Ascending aorta (tissue), 2 donors: ENCODE measurements at regions not wholly inside any gene's neighbourhood (a gene's known extent, or its start where the extent isn't known, plus 50 kb on each side); places are given as distances from the start of the nearest gene placed in this dataset.

Experiments
- DNase-seq, 2 donors: peaks; one replicate each; pipeline ENCODE4 v3.0.0-alpha.2; 2019; ENCODE audit warnings: low spot score in 2 of 2
- H3K27ac ChIP-seq, 2 donors: fragments of 200-600 bp; sonication (generic); one replicate each; pipeline ENCODE4 v1.5.1; 2016 to 2017; ENCODE audit warnings: mild to moderate bottlenecking in 1 of 2
- H3K27me3 ChIP-seq: fragments of 200-600 bp; sonication (generic); one replicate; pipeline ENCODE4 v1.5.1; 2017
- H3K36me3 ChIP-seq, 2 donors: fragments of 200-600 bp; sonication (generic); one replicate each; pipeline ENCODE4 v1.5.1; 2016
- H3K4me1 ChIP-seq, 2 donors: fragments of 200-600 bp; sonication (generic); one replicate each; pipeline ENCODE4 v1.5.1; 2016 to 2017; ENCODE audit warnings: mild to moderate bottlenecking in 1 of 2
- H3K4me3 ChIP-seq, 2 donors: fragments of 200-600 bp; sonication (generic); one replicate each; pipeline ENCODE4 v1.5.1; 2016 to 2017; ENCODE audit warnings: mild to moderate bottlenecking in 1 of 2
- H3K9me3 ChIP-seq, 2 donors: fragments of 200-600 bp; sonication (generic); one replicate each; pipeline ENCODE4 v1.5.1; 2016
- CTCF ChIP-seq, 3 experiments: fragments of 200-600 bp in 2 of 3; fragments of 450-650 bp in 1 of 3; sonication (generic) in 2 of 3; IDR thresholded peaks; one replicate each; pipeline ENCODE4 v1.5.1; 2016 to 2019; ENCODE audit warnings: antibody characterized with exemption in 3 of 3, mild to moderate bottlenecking in 1 of 3, moderate library complexity in 1 of 3
- intact Hi-C: fragments of 100-400 bp; cut with DNase I; formaldehyde crosslinking; loops from one replicate; pipeline ENCODE4 v1.15.1; 2023

- no peaks in the 10 kb centered on the region for H3K27me3 ChIP-seq
- intact Hi-C loops = no loop called here
- H3K4me1 ChIP-seq = no peaks in the 10 kb centered on the region
- H3K4me3 ChIP-seq = no peak overlapping the region
- no peak overlapping the region for H3K27ac ChIP-seq
- no peaks in the 10 kb centered on the region for H3K36me3 ChIP-seq
- H3K9me3 ChIP-seq = no peaks in the 10 kb centered on the region
- no peak for TF ChIP-seq CTCF (IDR thresholded peaks at IDR 0.05)
- no peak for DNase-seq
Measured at GRCh38 chr9:71279151-71279739, 157.8 kb upstream of the TRPM3 start.

GRCh38 chr9:71273613-71274012 is 152.2 kb upstream of the TRPM3 start:
- DNase-seq = no peak
- Histone ChIP-seq H3K27ac (no peak overlapping the region), H3K4me3 (no peak overlapping the region), H3K27me3 (no peaks in the 10 kb centered on the region), H3K4me1 (no peaks in the 10 kb centered on the region), H3K9me3 (no peaks in the 10 kb centered on the region), H3K36me3 (no peaks in the 10 kb centered on the region)
- intact Hi-C loops = no loop called here
- TF ChIP-seq CTCF (IDR thresholded peaks at IDR 0.05) = no peak

- no peak for DNase-seq
- TF ChIP-seq CTCF (IDR thresholded peaks at IDR 0.05) = no peak
- intact Hi-C loops = no loop called here
Measured at GRCh38 chr9:71271602-71272001, 150.2 kb upstream of the TRPM3 start.

GRCh38 chr9:71270554-71270953 is 149.1 kb upstream of the TRPM3 start:
- TF ChIP-seq CTCF (IDR thresholded peaks at IDR 0.05) = no peak
- no peak overlapping the region for H3K4me3 ChIP-seq
- no peaks in the 10 kb centered on the region for H3K9me3 ChIP-seq
- H3K27ac ChIP-seq = no peak overlapping the region
- no peaks in the 10 kb centered on the region for H3K4me1 ChIP-seq
- no peak for DNase-seq
- H3K27me3 ChIP-seq = no peaks in the 10 kb centered on the region
- H3K36me3 ChIP-seq = no peaks in the 10 kb centered on the region
- intact Hi-C loops = no loop called here

More at GRCh38 chr9:71271602-71272001, 150.2 kb upstream of the TRPM3 start:
- no peaks in the 10 kb centered on the region for H3K9me3 ChIP-seq
- no peak overlapping the region for H3K4me3 ChIP-seq
- no peaks in the 10 kb centered on the region for H3K27me3 ChIP-seq
- no peaks in the 10 kb centered on the region for H3K4me1 ChIP-seq
- no peak overlapping the region for H3K27ac ChIP-seq
- H3K36me3 ChIP-seq = no peaks in the 10 kb centered on the region

- no peaks in the 10 kb centered on the region for H3K27me3 ChIP-seq
- H3K4me1 ChIP-seq = no peaks in the 10 kb centered on the region
- H3K36me3 ChIP-seq = no peaks in the 10 kb centered on the region
- intact Hi-C loops = no loop called here
- no peaks in the 10 kb centered on the region for H3K9me3 ChIP-seq
- H3K4me3 ChIP-seq = no peak overlapping the region
- DNase-seq = no peak
- no peak for TF ChIP-seq CTCF (IDR thresholded peaks at IDR 0.05)
- no peak overlapping the region for H3K27ac ChIP-seq
Measured at GRCh38 chr9:71269859-71270258, 148.4 kb upstream of the TRPM3 start.
